H1 (cell line): ENCODE measurements at regions not wholly inside any gene's neighbourhood (a gene's known extent, or its start where the extent isn't known, plus 50 kb on each side); places are given as distances from the start of the nearest gene placed in this dataset.
"Not testable (repeated sequence)": the region's sequence is repeated elsewhere in the genome, so short reads cannot be mapped to it uniquely, and the experiment has no call there.

Experiments used
- CTCF ChIA-PET: fragments of 300-600 bp; sonication (Branson Sonifier 250); formaldehyde crosslinking; loops from one replicate; lab custom pipeline; 2021; ENCODE audit not compliant: partially characterized antibody; lab: Charles Lee
- POLR2A ChIA-PET: fragments of 300-600 bp; sonication (Branson Sonifier 250); formaldehyde crosslinking; loops from one replicate; lab custom pipeline; 2021; ENCODE audit warnings: inconsistent platforms; ENCODE audit not compliant: partially characterized antibody; lab: Charles Lee
- DNase-seq, 2 experiments: peaks; one replicate each; pipeline versions ENCODE4 v3.0.0 to v3.0.0-alpha.2; 2010 to 2022; ENCODE audit warnings: low spot score in 2 of 2, low read depth in 1 of 2, mixed read lengths in 1 of 2
- FAIRE-seq: peaks from 2 replicates; lab custom pipeline; 2011; peaks lifted over from hg19 to GRCh38; lab: Jason Lieb, UNC
- H2AFZ ChIP-seq: 2 replicates; pipeline ENCODE4 v1.8.1; 2012; ENCODE audit warnings: low read length, inconsistent platforms
- H2AK5ac ChIP-seq: 2 replicates; pipeline ENCODE4 v1.6.1; 2013; ENCODE audit warnings: low read depth, low read length
- H2BK120ac ChIP-seq: replicated peaks from 2 replicates; pipeline ENCODE3; 2013; ENCODE audit warnings: low read depth, low read length, inconsistent platforms
- H2BK12ac ChIP-seq: 2 replicates; pipeline ENCODE4 v1.6.1; 2013; ENCODE audit warnings: low read depth, low read length
- H2BK15ac ChIP-seq: 2 replicates; pipeline ENCODE4 v1.6.1; 2013; ENCODE audit warnings: low read length
- H2BK20ac ChIP-seq: 2 replicates; pipeline ENCODE4 v1.6.1; 2013; ENCODE audit warnings: low read length
- H2BK5ac ChIP-seq: 2 replicates; pipeline ENCODE4 v1.6.1; 2013; ENCODE audit warnings: low read depth, low read length
- H3K14ac ChIP-seq: 2 replicates; pipeline ENCODE4 v1.6.1; 2013; ENCODE audit warnings: inconsistent platforms; ENCODE audit not compliant: insufficient read length
- H3K18ac ChIP-seq: 2 replicates; pipeline ENCODE4 v1.6.1; 2013; ENCODE audit warnings: low read length; ENCODE audit errors: extremely low read depth
- H3K23ac ChIP-seq: 2 replicates; pipeline ENCODE4 v1.6.1; 2013; ENCODE audit warnings: inconsistent platforms; ENCODE audit not compliant: insufficient read length
- H3K23me2 ChIP-seq: 2 replicates; pipeline ENCODE4 v1.6.1; 2013; ENCODE audit warnings: low read depth, low read length
- H3K27ac ChIP-seq: 2 replicates; pipeline ENCODE4 v1.6.1; 2011; ENCODE audit warnings: low read depth, low read length, inconsistent platforms
- H3K27me3 ChIP-seq, 4 experiments: replicated peaks in 1 of 4; 1 replicate in 1 of 4; 2 replicates in 3 of 4; pipeline versions ENCODE4 v1.6.1 to v1.8.1; 2011 to 2013; ENCODE audit warnings: low read length in 3 of 4, mild to moderate bottlenecking in 3 of 4, inconsistent platforms in 2 of 4, mixed read lengths in 2 of 4, moderate library complexity in 1 of 4; ENCODE audit not compliant: control insufficient read depth in 3 of 4, insufficient read depth in 3 of 4; ENCODE audit errors: extremely low read depth in 1 of 4
- H3K36me3 ChIP-seq, 4 experiments: 2 replicates each; pipeline versions ENCODE4 v1.6.1 to v1.8.1; 2011 to 2013; ENCODE audit warnings: mild to moderate bottlenecking in 4 of 4, low read length in 3 of 4, moderate library complexity in 2 of 4, control low read depth in 1 of 4, inconsistent platforms in 1 of 4; ENCODE audit not compliant: insufficient read depth in 4 of 4, control insufficient read depth in 2 of 4
- H3K4ac ChIP-seq: replicated peaks from 2 replicates; pipeline ENCODE3; 2013; ENCODE audit warnings: low read length, low read depth, mixed read lengths, inconsistent platforms; ENCODE audit not compliant: insufficient read length
- H3K4me1 ChIP-seq, 4 experiments: replicated peaks in 1 of 4; 1 replicate in 1 of 4; 2 replicates in 3 of 4; pipeline versions ENCODE4 v1.6.1 to v1.8.1; 2011 to 2013; ENCODE audit warnings: low read length in 3 of 4, inconsistent platforms in 2 of 4, mixed read lengths in 1 of 4; ENCODE audit not compliant: insufficient read depth in 4 of 4, control insufficient read depth in 3 of 4
- H3K4me2 ChIP-seq, 2 experiments: 2 replicates each; pipeline versions ENCODE4 v1.6.1 to v1.8.1; 2011 to 2013; ENCODE audit warnings: low read depth in 2 of 2, low read length in 2 of 2, control low read depth in 1 of 2, inconsistent platforms in 1 of 2, mild to moderate bottlenecking in 1 of 2; ENCODE audit not compliant: insufficient read depth in 1 of 2
- H3K4me3 ChIP-seq, 4 experiments: fragments of 200-600, 300-600 bp in 1 of 4; sonication (generic), shearing (Covaris generic), sonication (Bioruptor Twin) in 1 of 4; 2 replicates each; pipeline versions ENCODE4 v1.5.1 to v1.8.1; 2011 to 2016; ENCODE audit warnings: low read length in 4 of 4, low read depth in 3 of 4, control low read depth in 2 of 4, inconsistent platforms in 2 of 4, mild to moderate bottlenecking in 2 of 4, mixed read lengths in 1 of 4, moderate library complexity in 1 of 4; ENCODE audit not compliant: insufficient read depth in 2 of 4; ENCODE audit errors: extremely low read depth in 1 of 4
- H3K56ac ChIP-seq: replicated peaks from 2 replicates; pipeline ENCODE3; 2013; ENCODE audit warnings: low read depth, mild to moderate bottlenecking, mixed read lengths, low read length, inconsistent platforms; ENCODE audit not compliant: insufficient read length
- H3K79me1 ChIP-seq: 2 replicates; pipeline ENCODE4 v1.6.1; 2013; ENCODE audit warnings: low read depth, low read length, control low read depth
- H3K79me2 ChIP-seq, 2 experiments: 2 replicates each; pipeline versions ENCODE4 v1.6.1 to v1.8.1; 2012 to 2013; ENCODE audit warnings: low read length in 2 of 2, mild to moderate bottlenecking in 2 of 2, inconsistent platforms in 1 of 2; ENCODE audit not compliant: insufficient read depth in 2 of 2, control insufficient read depth in 1 of 2
- H3K9ac ChIP-seq, 4 experiments: replicated peaks in 1 of 4; 1 replicate in 1 of 4; 2 replicates in 3 of 4; pipeline versions ENCODE4 v1.6.1 to v1.8.1; 2011 to 2013; ENCODE audit warnings: low read depth in 3 of 4, low read length in 3 of 4, control low read depth in 2 of 4, mild to moderate bottlenecking in 2 of 4, moderate library complexity in 2 of 4, inconsistent platforms in 1 of 4; ENCODE audit errors: extremely low read depth in 1 of 4
- H3K9me3 ChIP-seq, 2 experiments: 2 replicates each; pipeline versions ENCODE4 v1.6.1 to v1.8.1; 2012 to 2013; ENCODE audit warnings: mild to moderate bottlenecking in 2 of 2, moderate library complexity in 2 of 2, control low read depth in 1 of 2, inconsistent platforms in 1 of 2, low read depth in 1 of 2, low read length in 1 of 2, mixed read lengths in 1 of 2; ENCODE audit not compliant: insufficient read depth in 2 of 2
- H4K20me1 ChIP-seq, 2 experiments: replicated peaks in 1 of 2; 2 replicates each; pipeline versions ENCODE3 to v1.8.1; 2011 to 2013; ENCODE audit warnings: inconsistent platforms in 2 of 2, low read length in 2 of 2, mild to moderate bottlenecking in 1 of 2; ENCODE audit not compliant: insufficient read depth in 2 of 2, control insufficient read depth in 1 of 2
- H4K5ac ChIP-seq: 2 replicates; pipeline ENCODE4 v1.6.1; 2013; ENCODE audit warnings: low read length, low read depth, mixed read lengths, inconsistent platforms; ENCODE audit not compliant: insufficient read length
- H4K8ac ChIP-seq: 2 replicates; pipeline ENCODE4 v1.8.0; 2013; ENCODE audit warnings: mild to moderate bottlenecking, moderate library complexity, low read length, inconsistent platforms; ENCODE audit not compliant: insufficient read depth; ENCODE audit errors: extremely low read depth
- H4K91ac ChIP-seq: replicated peaks from 2 replicates; pipeline ENCODE3; 2013; ENCODE audit warnings: low read length, mixed read lengths, inconsistent platforms; ENCODE audit not compliant: insufficient read length
- WGBS, 2 experiments: shearing (Covaris generic) in 1 of 2; methylation state at CpG; one replicate each; pipeline versions ENCODE4 v1.1.6 to v1.1.7; 2013 to 2015; ENCODE audit warnings: low lambda C conversion rate in 2 of 2, mixed read lengths in 2 of 2, inconsistent platforms in 1 of 2, low coverage in 1 of 2, missing lambda C conversion rate in 1 of 2; ENCODE audit not compliant: insufficient replicate concordance in 2 of 2, insufficient coverage in 1 of 2, insufficient read length in 1 of 2; ENCODE audit errors: extremely low coverage in 1 of 2, missing lambda C conversion rate in 1 of 2; 5-methylcytosine and 5-hydroxymethylcytosine counted together

DNA sequence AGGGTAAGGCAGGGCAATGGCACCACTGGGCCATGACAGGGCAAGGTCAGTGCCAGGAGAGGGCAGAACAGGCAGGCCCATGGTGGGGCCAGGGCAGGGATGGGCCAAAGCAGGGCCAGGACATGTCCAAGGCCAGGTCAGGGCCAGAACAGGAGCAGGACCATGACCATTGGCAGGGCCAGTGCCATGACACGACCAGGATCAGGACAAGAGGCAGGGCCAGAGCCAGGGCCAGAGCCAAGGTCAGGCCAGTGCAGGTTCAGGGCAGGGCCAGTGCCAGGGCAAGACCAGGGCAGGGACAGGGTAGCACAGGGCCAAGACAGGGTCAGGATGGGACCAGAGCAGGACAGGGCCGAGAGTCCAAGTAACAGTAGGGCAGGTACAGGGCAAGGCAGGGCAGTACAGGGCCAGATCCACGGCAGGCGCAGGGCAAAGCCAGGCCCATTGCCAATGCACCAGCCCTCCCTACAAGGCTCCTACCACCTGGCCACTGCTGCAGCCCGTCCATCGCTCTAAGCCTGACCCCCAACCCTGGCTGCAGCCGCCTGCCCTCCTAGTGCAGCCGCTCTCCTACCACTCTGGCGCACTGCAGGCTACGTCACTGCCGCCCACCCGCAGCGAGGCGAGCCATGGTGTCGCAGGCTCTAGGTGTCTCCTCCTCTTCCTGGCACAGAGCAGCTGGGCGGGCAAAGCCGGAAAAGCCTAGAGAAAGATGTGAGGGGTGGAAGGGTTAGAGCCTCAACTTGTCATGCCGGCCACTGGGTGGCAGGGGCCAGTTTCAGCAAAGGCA, 2876.3 kb downstream of the RPIA start:
- H3K18ac ChIP-seq, H4K8ac ChIP-seq, H3K4me2 ChIP-seq, H4K20me1 ChIP-seq, H3K4me3 ChIP-seq, H3K9ac ChIP-seq, H3K27ac ChIP-seq, POLR2A ChIA-PET, H2AFZ ChIP-seq, H2BK20ac ChIP-seq, H3K27me3 ChIP-seq, H3K56ac ChIP-seq, H2BK15ac ChIP-seq, H4K5ac ChIP-seq, H2BK12ac ChIP-seq, H3K23ac ChIP-seq, FAIRE-seq, H3K14ac ChIP-seq, H2BK5ac ChIP-seq, H2AK5ac ChIP-seq, H3K4ac ChIP-seq, H3K4me1 ChIP-seq, CTCF ChIA-PET, H4K91ac ChIP-seq, DNase-seq, H3K79me1 ChIP-seq, H3K36me3 ChIP-seq, H3K79me2 ChIP-seq, H3K23me2 ChIP-seq, H2BK120ac ChIP-seq: not testable (repeated sequence)
- 76% methylated on average over 13 of the region's 18 CpGs; no CpG with 5 or more reads in 1 of the 2 experiments for WGBS, 2 experiments
- peaks cover 3 to 15% of the 10 kb centered on the region in 2 experiments; a peak in 2 of 4 replicates for H3K9me3 ChIP-seq
